Suppressor macrophage treated with lipopolysaccharide for 1 hour (primary cell): ENCODE measurements at regions not wholly inside any gene's neighbourhood (a gene's known extent, or its start where the extent isn't known, plus 50 kb on each side); places are given as distances from the start of the nearest gene placed in this dataset.

Experiments used
- DNase-seq, 3 donors: peaks; one replicate each; pipeline ENCODE4 v3.0.0-alpha.2; 2020 to 2022

GRCh38 chr17:72414032-72414396 lies 293.2 kb downstream of the SOX9 start:
- DNase-seq: no peak

DNA sequence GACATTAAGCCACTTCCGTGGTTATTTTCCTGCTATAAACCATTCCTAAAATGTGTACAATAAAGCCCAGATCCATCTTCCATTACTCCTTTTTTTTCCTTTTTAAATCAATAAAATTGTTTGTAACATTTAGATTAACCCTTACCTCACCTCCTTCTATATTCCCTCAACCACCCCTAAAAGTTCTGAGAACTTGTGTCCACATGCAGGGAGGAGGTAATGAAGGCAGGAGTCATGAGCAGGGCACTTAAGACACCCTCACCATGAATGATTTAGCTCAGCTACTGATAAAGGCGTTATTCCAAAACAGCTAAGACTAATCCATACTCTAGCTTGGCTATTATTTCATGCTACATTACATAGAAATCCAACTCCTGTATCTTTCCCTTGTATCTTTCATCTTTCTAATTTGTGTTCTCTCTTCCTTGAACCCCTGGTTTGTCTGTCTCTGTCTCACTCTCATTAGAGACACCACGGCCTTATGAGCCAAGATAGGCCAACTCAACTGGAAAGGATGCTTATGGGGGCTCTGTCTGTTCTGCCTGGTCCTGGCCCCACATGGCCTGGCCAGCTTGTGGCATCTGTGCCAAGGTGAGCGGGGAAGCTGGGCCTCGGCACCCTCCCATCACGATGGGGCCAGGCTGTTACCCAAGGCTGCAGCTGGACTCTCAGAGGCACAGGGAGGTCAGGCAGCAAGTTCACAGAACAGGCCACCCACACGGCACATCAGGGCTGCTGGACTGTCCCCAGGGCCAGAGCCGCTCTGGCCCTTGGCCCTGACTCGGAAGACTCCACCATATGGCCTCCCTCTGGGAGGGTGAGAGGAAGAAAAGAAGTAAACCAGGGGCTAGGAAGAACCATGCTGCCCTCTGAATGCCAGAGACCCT lies 294.4 kb downstream of the SOX9 start:
- no peak for DNase-seq

DNA sequence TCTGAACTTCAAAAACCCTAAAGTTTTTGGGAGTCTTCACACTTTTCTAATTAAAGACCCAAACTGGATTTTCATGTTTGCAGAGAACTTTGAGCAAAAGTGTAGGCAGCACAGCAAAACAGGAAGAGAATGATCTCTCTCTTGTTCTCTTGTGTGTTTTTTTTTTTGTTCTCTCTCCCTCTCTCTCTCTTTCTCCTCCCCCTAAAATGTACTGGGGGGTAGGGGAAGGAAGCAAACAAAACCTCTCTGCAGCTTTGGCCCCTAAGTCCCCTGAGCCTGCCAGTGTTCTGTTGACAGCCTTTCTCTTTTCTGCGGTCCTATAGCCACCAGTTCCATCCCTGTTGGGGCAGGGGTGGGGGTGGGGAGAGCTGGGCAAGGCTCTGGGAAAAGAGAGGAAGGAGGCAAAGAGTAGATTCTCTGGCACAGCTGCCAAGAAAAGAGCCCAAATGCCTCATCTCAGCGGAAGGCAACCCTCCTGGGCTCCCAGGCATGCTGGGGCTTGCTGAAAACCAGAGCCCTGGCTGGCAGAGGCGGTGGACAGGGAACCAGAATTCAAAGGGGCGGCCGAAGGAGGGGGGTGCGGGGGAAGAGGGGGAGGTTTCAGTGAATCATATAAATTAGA lies 295.3 kb downstream of the SOX9 start:
- no peak for DNase-seq

GRCh38 chr17:72416905-72417304 lies 296.1 kb downstream of the SOX9 start:
- DNase-seq: no peak

DNA sequence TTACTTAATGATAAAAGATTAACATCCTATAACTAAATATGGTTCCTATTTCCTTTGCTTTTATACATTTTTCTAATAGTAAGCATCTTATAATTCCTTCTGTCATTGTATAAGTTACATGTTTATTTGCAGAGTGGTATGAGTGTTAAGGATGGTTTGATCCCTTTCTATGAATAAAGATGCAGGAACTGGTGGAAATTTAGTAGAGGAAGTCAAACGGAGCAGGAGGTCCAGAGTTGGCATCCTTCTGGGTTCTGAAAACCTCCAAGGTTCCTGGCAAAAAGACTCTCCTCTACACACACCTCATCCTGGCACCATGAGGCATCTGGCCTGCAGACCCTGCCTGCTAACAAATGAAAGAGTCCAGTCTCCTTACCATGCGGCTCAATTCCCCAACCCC lies 296.8 kb downstream of the SOX9 start:
- no peak for DNase-seq

GRCh38 chr17:72419866-72420774 lies 299.3 kb downstream of the SOX9 start:
- DNase-seq: no peak

- DNase-seq: no peak
Observed at GRCh38 chr17:72420775-72421127, 299.9 kb downstream of the SOX9 start.

DNA sequence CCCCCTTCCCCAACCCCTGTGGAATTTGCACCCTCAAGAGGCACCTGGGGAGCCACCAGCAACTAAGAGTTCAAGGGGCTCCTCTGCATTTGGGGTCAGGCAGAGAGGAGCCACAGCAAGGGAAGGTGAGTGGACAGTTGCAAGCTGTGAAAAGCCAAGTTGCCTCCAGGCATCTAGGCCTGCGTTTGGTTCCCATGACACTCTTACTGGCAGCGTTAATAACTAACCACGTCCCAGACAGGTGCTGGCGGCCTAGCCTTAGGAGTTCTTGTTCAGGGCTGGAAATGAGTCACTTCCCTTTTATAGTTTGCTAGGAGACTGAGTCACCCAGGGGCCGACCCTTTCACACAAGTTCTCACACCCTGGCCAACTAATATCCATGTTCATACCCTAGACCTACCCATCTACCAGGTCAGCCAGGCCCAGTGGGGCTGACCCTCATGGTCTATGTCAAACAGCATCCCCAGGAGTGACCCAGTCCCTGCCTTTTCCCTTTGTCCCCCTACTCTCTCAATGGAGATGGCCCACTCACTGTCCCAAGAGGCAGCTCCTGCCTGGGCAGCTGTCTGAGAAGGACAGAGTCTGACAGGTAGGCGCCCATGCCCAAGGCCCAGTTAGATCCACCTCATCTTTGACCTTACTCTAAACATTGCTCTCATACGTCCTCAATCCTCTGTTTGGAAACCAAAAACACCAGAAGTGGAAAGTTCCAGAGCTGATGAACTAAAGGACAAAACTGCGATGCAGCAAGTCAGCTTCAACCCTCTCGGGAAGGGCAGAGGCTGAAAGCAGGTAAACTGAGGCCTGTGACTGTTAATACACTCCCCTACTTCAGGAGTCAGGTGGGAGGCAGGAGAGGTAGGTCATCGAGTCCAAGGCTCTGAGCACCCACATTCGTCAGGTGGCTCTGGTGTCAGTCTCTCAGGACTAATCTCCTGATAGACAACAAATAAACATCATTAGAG lies 300.6 kb downstream of the SOX9 start:
- peak; percentile 6 to 19 (median 7) for DNase-seq

- DNase-seq: no peak
Observed at GRCh38 chr17:72422204-72422504, 301.3 kb downstream of the SOX9 start.

DNA sequence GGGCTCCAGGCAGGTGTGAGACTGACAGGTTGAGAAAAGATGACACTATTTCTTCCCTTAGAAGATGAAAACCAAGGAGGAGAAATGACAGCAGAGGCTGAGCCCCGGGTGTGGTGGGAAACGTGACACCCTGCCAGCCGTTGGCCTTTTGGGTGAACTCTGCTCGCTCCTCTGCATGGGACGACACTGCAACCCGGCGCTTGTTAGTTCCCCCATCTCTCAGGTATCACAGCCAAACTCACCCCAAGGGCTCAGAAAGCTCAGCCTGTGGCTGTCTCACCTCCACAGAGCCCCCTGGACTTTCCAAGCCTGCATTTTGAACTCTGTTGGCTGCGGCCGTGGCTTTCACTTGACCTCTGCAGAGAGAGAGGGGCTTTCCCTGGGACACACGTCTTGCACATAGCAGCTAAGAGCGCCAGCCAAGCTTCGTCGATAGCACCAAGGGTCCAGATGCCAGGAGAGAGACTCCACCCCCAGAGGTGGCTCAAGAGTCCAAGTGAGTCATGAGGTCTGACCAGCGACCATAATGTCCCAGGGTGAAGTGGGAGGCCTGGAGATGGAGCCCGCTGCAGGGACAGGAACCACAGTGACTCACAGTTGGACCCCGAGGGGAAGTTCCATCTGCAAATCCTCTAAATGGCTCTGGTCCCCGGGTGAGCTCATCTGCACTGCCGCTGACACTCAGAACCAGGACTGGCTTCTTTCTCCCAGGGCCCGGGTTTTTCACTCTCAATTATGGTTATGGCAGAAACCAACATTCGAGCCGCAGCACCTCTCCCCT lies 301.9 kb downstream of the SOX9 start:
- peak; percentile 19 to 21 (median 21) for DNase-seq

GRCh38 chr17:72423286-72423589 lies 302.4 kb downstream of the SOX9 start:
- no peak for DNase-seq

DNA sequence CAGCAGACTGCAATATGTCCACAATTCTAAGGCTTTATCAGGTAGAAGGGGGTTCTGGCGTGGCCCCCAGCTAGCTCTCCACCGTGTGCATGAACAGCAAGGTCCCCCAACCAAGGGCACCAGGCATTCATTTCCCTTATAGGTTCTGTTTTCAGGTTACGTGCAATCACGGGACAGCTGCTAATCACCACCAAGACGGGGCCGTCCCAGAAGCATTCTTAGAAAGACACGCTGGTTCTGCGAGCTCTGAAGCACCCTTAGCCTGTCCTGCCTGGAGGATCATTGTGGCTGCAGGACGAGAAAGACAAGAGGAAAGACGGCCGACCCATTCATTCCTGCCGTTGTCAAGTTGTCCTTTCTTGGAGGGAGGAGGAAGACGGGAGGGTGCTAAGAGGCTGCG lies 302.9 kb downstream of the SOX9 start:
- no peak for DNase-seq

- DNase-seq: no peak
Observed at GRCh38 chr17:72424505-72425117, 303.8 kb downstream of the SOX9 start.

DNA sequence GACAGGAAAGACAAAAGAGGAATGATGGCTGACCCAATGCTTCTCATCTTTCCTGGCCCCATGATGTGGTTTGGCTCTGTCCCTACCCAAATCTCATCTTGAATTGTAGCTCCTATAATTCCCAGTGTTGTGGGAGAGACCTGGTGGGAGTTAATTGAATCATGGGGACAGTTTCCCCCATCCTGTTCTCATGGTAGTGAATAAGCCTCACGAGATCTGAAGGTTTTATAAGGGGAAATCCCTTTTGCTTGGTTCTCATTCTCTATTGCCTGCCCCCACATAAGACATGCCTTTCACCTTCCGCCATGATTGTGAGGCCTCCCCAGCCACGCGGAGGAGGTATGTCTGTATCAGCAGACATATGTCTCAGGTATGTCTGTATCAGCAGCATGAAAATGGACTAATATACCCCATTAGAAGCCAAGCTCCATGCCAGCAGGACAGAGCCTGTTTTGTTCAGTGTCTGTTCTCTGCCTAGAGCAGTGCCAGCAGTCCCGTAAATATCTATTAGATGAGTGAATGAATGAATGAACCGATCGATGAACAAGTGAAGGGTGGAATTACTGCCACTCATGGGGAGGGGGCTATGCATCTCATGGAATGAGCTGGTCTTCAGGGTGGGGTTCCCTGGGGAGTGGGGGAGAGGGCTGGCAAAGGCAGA lies 304.4 kb downstream of the SOX9 start:
- no peak for DNase-seq

DNA sequence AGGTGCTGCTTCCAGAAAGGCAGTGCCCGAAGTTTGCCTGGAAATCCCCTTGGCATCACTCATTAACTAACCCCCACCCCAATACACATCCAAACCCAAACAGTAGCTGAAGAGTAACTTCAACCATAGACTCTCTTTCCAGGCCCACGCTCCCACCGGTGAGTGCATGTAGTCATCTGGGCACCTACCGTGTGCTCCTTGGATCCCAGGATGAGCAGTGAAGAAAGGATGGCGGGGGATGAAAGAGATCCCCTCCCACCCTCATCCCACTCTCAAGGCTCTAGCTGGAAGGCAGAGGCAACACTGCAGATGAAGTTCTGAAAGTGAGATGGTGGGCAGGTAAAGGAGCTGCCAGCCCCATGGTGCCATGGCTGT lies 305.0 kb downstream of the SOX9 start:
- no peak for DNase-seq

- DNase-seq: no peak
Observed at GRCh38 chr17:72426321-72426720, 305.5 kb downstream of the SOX9 start.

DNA sequence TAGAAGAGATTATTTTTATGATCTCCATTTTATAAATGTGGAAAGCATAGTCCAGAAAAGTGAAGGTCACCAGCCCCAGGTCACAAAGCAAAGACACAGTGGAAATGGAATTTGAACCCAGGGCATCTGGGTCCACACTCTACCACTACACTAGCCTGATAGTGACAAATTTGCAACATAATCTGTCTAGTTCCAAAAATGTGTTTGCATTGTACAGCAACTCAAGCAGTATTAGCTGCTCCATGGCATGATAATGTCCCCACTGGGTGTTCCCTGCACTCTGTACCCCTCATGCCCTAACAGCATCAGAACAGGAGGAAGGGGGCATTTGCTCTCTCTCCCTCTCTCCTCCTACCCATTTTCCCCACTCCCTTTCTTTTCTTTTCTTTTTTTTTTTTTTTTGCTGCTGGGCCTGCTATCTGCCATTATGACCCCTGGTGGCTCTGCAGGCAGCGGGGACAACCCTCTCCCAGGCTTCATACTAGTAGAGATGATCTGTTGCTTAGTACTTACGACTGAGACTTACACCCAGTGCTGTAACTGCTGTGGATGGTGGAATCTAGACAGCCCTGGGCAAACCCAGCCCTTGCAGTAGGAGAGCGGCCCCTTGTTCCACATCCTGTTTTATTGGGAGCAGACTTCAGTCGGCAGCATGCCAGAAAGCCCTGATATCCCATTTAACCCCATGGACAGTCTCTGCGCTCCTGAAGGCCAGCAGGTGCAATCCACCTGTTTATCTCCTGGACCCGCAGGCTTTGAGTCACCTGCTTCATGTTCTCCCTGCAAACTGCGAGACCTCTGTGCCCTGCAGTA lies 306.3 kb downstream of the SOX9 start:
- no peak for DNase-seq

DNA sequence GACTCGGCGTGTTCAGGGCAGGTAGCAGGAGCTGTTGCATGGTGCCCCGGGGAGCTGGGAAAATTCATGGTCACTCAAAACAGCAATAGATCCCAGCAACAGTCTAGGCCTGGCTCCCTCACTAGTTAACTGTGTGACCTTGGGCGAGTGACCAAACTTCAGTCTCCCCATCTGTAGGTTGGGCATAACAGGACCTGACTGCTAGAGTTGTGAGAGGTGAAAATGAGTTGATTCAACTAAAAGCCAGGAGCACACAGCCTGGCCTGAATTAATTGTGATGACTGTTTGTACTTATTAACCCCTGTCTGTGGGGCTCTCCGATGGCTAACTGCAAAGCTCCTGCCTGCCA lies 306.9 kb downstream of the SOX9 start:
- DNase-seq: no peak

GRCh38 chr17:72429066-72429638 lies 308.3 kb downstream of the SOX9 start:
- DNase-seq: no peak
